Fibroblast of skin of left biceps (primary cell): ENCODE measurements at regions not wholly inside any gene's neighbourhood (a gene's known extent, or its start where the extent isn't known, plus 50 kb on each side); places are given as distances from the start of the nearest gene placed in this dataset.
"Not testable (repeated sequence)": the region's sequence is repeated elsewhere in the genome, so short reads cannot be mapped to it uniquely, and the experiment has no call there.

Experiments used
- DNase-seq, 2 experiments: peaks; one replicate each; pipeline ENCODE4 v3.0.0-alpha.2; 2013; ENCODE audit warnings: low read depth in 2 of 2

DNA sequence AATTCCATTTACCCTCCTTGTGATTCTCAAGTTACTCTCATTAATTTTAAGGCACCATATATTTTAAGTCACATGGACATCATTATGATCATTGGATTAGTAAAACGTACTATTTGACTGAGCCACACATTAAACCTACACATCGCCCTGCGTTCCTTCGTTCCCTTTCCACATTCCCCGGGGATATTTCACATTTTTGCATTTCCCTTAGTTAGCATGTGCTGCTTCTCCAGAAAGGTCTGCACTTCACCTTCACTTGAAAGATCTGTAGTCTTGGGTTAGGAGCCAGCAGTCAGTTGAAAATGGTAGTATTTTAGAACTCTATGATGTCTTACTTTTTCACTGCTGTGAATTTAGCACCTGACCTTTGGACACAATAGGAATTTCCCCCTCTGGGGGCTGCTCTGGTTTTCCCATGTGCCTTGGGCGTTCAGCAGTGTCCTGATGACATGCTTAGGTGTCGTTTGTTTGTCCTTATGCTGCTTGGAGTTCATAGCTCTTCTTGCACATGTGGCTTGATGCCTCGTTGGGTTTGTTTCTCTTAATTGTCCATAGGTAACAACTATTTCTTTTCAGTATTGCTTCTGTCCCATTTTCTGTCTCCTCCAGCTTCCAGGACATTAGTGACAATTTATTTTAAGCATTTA is 56.9 kb upstream of the NBPF20 start:
- not testable (repeated sequence) for DNase-seq

DNA sequence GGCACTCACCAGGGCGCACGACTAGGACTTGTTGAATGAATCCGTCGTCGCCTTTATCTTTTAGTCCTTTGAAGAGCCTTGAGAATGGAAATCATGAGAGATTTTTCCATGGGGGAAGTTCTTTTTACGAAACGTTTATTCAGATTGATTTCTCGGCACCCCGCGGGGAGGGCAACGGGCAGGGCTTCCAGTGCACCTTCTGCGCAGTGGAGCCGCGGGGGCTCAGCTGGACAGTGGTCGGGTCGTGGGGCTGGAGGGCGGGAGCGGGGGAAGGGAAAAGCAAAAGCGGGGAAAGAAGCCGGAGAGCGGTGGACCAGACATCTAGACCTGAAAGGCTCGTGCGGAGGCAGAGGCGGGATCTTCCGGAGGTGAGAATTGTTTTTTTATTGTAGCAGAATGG is 50.6 kb upstream of the NBPF20 start:
- not testable (repeated sequence) for DNase-seq

DNA sequence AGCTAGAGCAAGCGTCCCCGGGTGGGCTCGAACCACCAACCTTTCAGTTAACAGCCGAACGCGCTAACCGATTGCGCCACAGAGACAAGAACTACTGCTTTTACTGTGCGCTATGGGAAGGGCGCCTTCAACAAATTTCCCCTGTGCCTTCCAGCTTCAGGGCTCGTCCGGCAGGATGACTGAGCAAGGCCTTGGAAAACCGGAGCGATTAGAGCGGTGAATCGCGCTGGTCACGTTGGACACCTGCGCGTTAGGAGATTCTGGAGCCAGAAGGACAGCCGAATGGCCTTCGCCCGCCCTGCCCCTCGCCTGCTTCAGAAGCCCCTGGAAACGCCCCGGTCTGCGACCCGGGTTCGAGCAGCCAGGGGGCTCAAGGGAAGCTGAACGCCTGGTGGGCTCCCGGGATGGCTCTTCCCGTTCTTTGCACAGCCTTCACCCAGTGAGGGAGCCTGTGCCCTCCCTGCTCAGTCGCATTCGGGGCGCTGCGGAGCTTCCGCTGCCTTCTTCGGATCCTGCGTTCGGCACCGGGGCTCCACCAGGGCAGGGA is 50.0 kb upstream of the NBPF20 start:
- not testable (repeated sequence) for DNase-seq
